HG02678 (cell line): ENCODE measurements at regions not wholly inside any gene's neighbourhood (a gene's known extent, or its start where the extent isn't known, plus 50 kb on each side); places are given as distances from the start of the nearest gene placed in this dataset.
A peak's percentile ranks its signal among the peaks of the same experiment; 100 is the strongest.

Source experiments
- ATAC-seq: cut with Tn5 transposase; IDR thresholded peaks from one replicate; pipeline ENCODE4 v1.9.1; 2021; ENCODE audit warnings: mild to moderate bottlenecking, moderate library complexity; ENCODE audit not compliant: unreplicated experiment

GRCh38 chr2:176500901-176501300, 231.7 kb downstream of the MTX2 start:
- no peak for ATAC-seq

GRCh38 chr2:176501617-176502016, 232.4 kb downstream of the MTX2 start:
- no peak for ATAC-seq

- no peak for ATAC-seq
Observed at GRCh38 chr2:176502619-176503018, 233.4 kb downstream of the MTX2 start.

- no peak for ATAC-seq
Observed at GRCh38 chr2:176503776-176504175, 234.5 kb downstream of the MTX2 start.

- ATAC-seq = no peak
Observed at GRCh38 chr2:176504440-176504839, 235.2 kb downstream of the MTX2 start.

- no peak for ATAC-seq
Observed at GRCh38 chr2:176507786-176508185, 238.5 kb downstream of the MTX2 start.

- no peak for ATAC-seq
Observed at GRCh38 chr2:176508374-176508773, 239.1 kb downstream of the MTX2 start.

GRCh38 chr2:176508984-176509740, 239.9 kb downstream of the MTX2 start:
- ATAC-seq = peak; percentile 63

GRCh38 chr2:176514276-176514675, 245.0 kb downstream of the MTX2 start:
- no peak for ATAC-seq

- no peak for ATAC-seq
Observed at GRCh38 chr2:176514805-176515500, 245.7 kb downstream of the MTX2 start.

GRCh38 chr2:176516051-176516602, 246.9 kb downstream of the MTX2 start:
- no peak for ATAC-seq

- ATAC-seq = no peak
Observed at GRCh38 chr2:176518823-176519222, 249.6 kb downstream of the MTX2 start.

GRCh38 chr2:176521878-176522670, 252.8 kb downstream of the MTX2 start:
- ATAC-seq = no peak

GRCh38 chr2:176525086-176525485, 255.8 kb downstream of the MTX2 start:
- ATAC-seq = no peak

GRCh38 chr2:176526995-176527901, 258.0 kb downstream of the MTX2 start:
- ATAC-seq = no peak

GRCh38 chr2:176531608-176532007, 262.4 kb downstream of the MTX2 start:
- ATAC-seq = no peak

GRCh38 chr2:176533505-176534193, 264.4 kb downstream of the MTX2 start:
- ATAC-seq = no peak

- ATAC-seq = no peak
Observed at GRCh38 chr2:176534798-176535466, 265.7 kb downstream of the MTX2 start.

GRCh38 chr2:176535467-176536113, 266.3 kb downstream of the MTX2 start:
- no peak for ATAC-seq
